ENCODE measurements at regions not wholly inside any gene's neighbourhood (a gene's known extent, or its start where the extent isn't known, plus 50 kb on each side); places are given as distances from the start of the nearest gene placed in this dataset.

DNA sequence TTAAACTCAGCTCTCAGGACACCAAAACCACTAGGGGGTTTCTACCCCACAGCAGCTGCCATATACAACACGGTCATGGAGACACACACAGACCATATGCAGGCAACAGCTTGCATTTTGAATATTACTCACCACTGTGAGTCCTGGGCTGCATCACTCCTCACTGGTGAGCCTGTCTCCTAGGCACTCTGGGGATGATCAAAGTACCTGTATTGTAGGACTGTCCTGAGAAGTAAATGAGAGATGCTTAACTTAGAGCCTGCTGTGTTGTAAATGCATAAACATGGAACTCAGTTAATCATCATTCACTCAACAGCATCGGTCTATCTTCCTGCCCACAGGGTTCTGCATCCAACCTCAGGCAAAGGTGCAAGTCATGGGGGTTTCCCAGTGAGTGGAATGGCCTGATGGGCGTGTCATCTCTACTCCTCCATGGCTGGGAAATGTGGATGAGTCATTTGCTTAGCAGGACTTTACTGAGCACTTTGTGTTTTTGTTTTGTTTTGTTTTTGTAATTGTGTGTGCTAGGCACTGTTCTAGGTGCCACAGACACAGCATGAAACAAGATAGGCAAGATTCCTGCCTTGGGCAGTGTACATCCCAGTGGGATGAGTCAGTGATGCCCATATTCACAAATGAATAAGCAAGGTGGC, 1141.2 kb upstream of the TMEM132C start:
- peaks cover 80% of the 10 kb centered on the region for H3K9me3 Mint-ChIP-seq
- ATAC-seq: no peak

More for the DNA sequence above, 1141.2 kb upstream of the TMEM132C start:
- no peak overlapping the region for H3K4me2 ChIP-seq
- no peaks in the 10 kb centered on the region for H3K36me3 ChIP-seq (ENCODE audit: insufficient read depth)
- H3K27ac ChIP-seq (ENCODE audit: low read depth): no peak overlapping the region
- no peak overlapping the region for H2AFZ ChIP-seq
- Mint-ChIP-seq H3K4me3 (no peak overlapping the region), H3K27ac (no peak overlapping the region), H3K36me3 (ENCODE audit: low read depth) (peaks cover 34% of the 10 kb centered on the region), H3K4me1 (no peaks in the 10 kb centered on the region), H3K27me3 (ENCODE audit: insufficient read depth, low read depth, poor library complexity) (no peaks in the 10 kb centered on the region)
- H3K79me2 ChIP-seq (replicated peaks; ENCODE audit: insufficient read depth): no peaks in the 10 kb centered on the region
- H3K4me1 ChIP-seq (ENCODE audit: insufficient read depth): no peaks in the 10 kb centered on the region
- DNase-seq (ENCODE audit: low spot score): no peak
- no peaks in the 10 kb centered on the region for H4K20me1 ChIP-seq (replicated peaks; ENCODE audit: insufficient read depth)
- H3K27me3 ChIP-seq (ENCODE audit: insufficient read depth): no peaks in the 10 kb centered on the region
- no peaks in the 10 kb centered on the region; the same call in 1 of the 2 replicates for H3K9me2 ChIP-seq (ENCODE audit: insufficient read depth)
- no peaks in the 10 kb centered on the region for H3F3A ChIP-seq (replicated peaks; ENCODE audit: low read depth)
- H3K4me3 ChIP-seq: no peak overlapping the region
- TF ChIP-seq EZH2phosphoT487 (IDR thresholded peaks at IDR 0.05; ENCODE audit: unreplicated experiment) (no peak), JUNB (IDR thresholded peaks at IDR 0.05; ENCODE audit: unreplicated experiment) (no peak), POLR2AphosphoS5 (IDR thresholded peaks at IDR 0.05; ENCODE audit: low read depth) (no peak), CREB1 (CRISPR knock-in tag; IDR thresholded peaks at IDR 0.05; ENCODE audit: low read depth) (no peak), NANOG (IDR thresholded peaks at IDR 0.05; ENCODE audit: borderline replicate concordance) (no peak), STAT1 (IDR thresholded peaks at IDR 0.05; ENCODE audit: unreplicated experiment) (no peak), ZNF331 (CRISPR knock-in tag; IDR thresholded peaks at IDR 0.05; ENCODE audit: low read depth) (no peak), ZNF114 (CRISPR knock-in tag; IDR thresholded peaks at IDR 0.05) (no peak)
- TF ChIP-seq, protein P1, sequence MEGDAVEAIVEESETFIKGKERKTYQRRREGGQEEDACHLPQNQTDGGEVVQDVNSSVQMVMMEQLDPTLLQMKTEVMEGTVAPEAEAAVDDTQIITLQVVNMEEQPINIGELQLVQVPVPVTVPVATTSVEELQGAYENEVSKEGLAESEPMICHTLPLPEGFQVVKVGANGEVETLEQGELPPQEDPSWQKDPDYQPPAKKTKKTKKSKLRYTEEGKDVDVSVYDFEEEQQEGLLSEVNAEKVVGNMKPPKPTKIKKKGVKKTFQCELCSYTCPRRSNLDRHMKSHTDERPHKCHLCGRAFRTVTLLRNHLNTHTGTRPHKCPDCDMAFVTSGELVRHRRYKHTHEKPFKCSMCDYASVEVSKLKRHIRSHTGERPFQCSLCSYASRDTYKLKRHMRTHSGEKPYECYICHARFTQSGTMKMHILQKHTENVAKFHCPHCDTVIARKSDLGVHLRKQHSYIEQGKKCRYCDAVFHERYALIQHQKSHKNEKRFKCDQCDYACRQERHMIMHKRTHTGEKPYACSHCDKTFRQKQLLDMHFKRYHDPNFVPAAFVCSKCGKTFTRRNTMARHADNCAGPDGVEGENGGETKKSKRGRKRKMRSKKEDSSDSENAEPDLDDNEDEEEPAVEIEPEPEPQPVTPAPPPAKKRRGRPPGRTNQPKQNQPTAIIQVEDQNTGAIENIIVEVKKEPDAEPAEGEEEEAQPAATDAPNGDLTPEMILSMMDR (conservative IDR thresholded peaks at IDR 0.05; ENCODE audit: low read depth in 2 of 2): no peak
- TF ChIP-seq, protein P2, sequence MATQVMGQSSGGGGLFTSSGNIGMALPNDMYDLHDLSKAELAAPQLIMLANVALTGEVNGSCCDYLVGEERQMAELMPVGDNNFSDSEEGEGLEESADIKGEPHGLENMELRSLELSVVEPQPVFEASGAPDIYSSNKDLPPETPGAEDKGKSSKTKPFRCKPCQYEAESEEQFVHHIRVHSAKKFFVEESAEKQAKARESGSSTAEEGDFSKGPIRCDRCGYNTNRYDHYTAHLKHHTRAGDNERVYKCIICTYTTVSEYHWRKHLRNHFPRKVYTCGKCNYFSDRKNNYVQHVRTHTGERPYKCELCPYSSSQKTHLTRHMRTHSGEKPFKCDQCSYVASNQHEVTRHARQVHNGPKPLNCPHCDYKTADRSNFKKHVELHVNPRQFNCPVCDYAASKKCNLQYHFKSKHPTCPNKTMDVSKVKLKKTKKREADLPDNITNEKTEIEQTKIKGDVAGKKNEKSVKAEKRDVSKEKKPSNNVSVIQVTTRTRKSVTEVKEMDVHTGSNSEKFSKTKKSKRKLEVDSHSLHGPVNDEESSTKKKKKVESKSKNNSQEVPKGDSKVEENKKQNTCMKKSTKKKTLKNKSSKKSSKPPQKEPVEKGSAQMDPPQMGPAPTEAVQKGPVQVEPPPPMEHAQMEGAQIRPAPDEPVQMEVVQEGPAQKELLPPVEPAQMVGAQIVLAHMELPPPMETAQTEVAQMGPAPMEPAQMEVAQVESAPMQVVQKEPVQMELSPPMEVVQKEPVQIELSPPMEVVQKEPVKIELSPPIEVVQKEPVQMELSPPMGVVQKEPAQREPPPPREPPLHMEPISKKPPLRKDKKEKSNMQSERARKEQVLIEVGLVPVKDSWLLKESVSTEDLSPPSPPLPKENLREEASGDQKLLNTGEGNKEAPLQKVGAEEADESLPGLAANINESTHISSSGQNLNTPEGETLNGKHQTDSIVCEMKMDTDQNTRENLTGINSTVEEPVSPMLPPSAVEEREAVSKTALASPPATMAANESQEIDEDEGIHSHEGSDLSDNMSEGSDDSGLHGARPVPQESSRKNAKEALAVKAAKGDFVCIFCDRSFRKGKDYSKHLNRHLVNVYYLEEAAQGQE (IDR thresholded peaks at IDR 0.05; ENCODE audit: unreplicated experiment): no peak
- TF ChIP-seq, protein P3, sequence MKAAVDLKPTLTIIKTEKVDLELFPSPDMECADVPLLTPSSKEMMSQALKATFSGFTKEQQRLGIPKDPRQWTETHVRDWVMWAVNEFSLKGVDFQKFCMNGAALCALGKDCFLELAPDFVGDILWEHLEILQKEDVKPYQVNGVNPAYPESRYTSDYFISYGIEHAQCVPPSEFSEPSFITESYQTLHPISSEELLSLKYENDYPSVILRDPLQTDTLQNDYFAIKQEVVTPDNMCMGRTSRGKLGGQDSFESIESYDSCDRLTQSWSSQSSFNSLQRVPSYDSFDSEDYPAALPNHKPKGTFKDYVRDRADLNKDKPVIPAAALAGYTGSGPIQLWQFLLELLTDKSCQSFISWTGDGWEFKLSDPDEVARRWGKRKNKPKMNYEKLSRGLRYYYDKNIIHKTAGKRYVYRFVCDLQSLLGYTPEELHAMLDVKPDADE (IDR thresholded peaks at IDR 0.05): no peak
- TF ChIP-seq, protein P4, sequence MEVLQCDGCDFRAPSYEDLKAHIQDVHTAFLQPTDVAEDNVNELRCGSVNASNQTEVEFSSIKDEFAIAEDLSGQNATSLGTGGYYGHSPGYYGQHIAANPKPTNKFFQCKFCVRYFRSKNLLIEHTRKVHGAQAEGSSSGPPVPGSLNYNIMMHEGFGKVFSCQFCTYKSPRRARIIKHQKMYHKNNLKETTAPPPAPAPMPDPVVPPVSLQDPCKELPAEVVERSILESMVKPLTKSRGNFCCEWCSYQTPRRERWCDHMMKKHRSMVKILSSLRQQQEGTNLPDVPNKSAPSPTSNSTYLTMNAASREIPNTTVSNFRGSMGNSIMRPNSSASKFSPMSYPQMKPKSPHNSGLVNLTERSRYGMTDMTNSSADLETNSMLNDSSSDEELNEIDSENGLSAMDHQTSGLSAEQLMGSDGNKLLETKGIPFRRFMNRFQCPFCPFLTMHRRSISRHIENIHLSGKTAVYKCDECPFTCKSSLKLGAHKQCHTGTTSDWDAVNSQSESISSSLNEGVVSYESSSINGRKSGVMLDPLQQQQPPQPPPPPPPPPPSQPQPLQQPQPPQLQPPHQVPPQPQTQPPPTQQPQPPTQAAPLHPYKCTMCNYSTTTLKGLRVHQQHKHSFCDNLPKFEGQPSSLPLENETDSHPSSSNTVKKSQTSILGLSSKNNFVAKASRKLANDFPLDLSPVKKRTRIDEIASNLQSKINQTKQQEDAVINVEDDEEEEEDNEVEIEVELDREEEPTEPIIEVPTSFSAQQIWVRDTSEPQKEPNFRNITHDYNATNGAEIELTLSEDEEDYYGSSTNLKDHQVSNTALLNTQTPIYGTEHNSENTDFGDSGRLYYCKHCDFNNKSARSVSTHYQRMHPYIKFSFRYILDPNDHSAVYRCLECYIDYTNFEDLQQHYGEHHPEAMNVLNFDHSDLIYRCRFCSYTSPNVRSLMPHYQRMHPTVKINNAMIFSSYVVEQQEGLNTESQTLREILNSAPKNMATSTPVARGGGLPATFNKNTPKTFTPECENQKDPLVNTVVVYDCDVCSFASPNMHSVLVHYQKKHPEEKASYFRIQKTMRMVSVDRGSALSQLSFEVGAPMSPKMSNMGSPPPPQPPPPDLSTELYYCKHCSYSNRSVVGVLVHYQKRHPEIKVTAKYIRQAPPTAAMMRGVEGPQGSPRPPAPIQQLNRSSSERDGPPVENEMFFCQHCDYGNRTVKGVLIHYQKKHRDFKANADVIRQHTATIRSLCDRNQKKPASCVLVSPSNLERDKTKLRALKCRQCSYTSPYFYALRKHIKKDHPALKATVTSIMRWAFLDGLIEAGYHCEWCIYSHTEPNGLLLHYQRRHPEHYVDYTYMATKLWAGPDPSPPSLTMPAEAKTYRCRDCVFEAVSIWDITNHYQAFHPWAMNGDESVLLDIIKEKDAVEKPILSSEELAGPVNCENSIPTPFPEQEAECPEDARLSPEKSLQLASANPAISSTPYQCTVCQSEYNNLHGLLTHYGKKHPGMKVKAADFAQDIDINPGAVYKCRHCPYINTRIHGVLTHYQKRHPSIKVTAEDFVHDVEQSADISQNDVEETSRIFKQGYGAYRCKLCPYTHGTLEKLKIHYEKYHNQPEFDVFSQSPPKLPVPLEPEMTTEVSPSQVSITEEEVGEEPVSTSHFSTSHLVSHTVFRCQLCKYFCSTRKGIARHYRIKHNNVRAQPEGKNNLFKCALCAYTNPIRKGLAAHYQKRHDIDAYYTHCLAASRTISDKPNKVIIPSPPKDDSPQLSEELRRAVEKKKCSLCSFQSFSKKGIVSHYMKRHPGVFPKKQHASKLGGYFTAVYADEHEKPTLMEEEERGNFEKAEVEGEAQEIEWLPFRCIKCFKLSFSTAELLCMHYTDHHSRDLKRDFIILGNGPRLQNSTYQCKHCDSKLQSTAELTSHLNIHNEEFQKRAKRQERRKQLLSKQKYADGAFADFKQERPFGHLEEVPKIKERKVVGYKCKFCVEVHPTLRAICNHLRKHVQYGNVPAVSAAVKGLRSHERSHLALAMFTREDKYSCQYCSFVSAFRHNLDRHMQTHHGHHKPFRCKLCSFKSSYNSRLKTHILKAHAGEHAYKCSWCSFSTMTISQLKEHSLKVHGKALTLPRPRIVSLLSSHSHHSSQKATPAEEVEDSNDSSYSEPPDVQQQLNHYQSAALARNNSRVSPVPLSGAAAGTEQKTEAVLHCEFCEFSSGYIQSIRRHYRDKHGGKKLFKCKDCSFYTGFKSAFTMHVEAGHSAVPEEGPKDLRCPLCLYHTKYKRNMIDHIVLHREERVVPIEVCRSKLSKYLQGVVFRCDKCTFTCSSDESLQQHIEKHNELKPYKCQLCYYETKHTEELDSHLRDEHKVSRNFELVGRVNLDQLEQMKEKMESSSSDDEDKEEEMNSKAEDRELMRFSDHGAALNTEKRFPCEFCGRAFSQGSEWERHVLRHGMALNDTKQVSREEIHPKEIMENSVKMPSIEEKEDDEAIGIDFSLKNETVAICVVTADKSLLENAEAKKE (CRISPR knock-in tag; IDR thresholded peaks at IDR 0.05): no peak
